PC-3 (cell line): ENCODE measurements at regions not wholly inside any gene's neighbourhood (a gene's known extent, or its start where the extent isn't known, plus 50 kb on each side); places are given as distances from the start of the nearest gene placed in this dataset.

Experiments used
- ATAC-seq: fragments of 200-7000 bp; cut with Tn5 transposase; 2 replicates; pipeline ENCODE4 v1.9.1; 2020; ENCODE audit warnings: mild to moderate bottlenecking, moderate library complexity
- BruUV-seq: library from RNA; stranded (reverse); fragments of 400-500 nt; replicated peaks from 2 replicates; lab custom pipeline; 2021; lab: Mats Ljungman, UMichigan
- CTCF ChIA-PET: fragments of 300-600 bp; sonication (Branson Sonifier 250); formaldehyde crosslinking; loops from one replicate; lab custom pipeline; 2022; ENCODE audit warnings: antibody characterized with exemption; lab: Charles Lee
- POLR2A ChIA-PET: fragments of 300-600 bp; sonication (Branson Sonifier 250); formaldehyde crosslinking; loops from one replicate; lab custom pipeline; 2022; ENCODE audit warnings: antibody characterized with exemption; ENCODE audit not compliant: unreplicated experiment; lab: Charles Lee
- DNase-seq: peaks from one replicate; pipeline ENCODE4 v3.0.0-alpha.2; 2015
- H2AFZ ChIP-seq: fragments of 300-600 bp; sonication (generic); 2 replicates; pipeline ENCODE4 v1.6.0; 2016; ENCODE audit warnings: antibody characterized with exemption, low read length
- H3F3A ChIP-seq: fragments of 300-600 bp; sonication (generic); one replicate; pipeline ENCODE4 v1.6.0; 2017; ENCODE audit warnings: antibody characterized with exemption, low read length, control low read depth, mild to moderate bottlenecking; ENCODE audit not compliant: unreplicated experiment
- H3K27ac ChIP-seq: fragments of 300-600 bp; sonication (generic); 2 replicates; pipeline ENCODE4 v1.5.1; 2016; ENCODE audit warnings: mild to moderate bottlenecking, low read length
- H3K27me3 ChIP-seq: fragments of 300-600 bp; sonication (generic); 2 replicates; pipeline ENCODE4 v1.6.1; 2016; ENCODE audit warnings: low read length, mixed read lengths
- H3K36me3 ChIP-seq: fragments of 300-600 bp; sonication (generic); 2 replicates; pipeline ENCODE4 v1.6.1; 2016; ENCODE audit warnings: low read depth, mixed run types, low read length, mixed read lengths
- H3K4me1 ChIP-seq: fragments of 300-600 bp; sonication (generic); 2 replicates; pipeline ENCODE4 v1.5.1; 2016; ENCODE audit warnings: low read length; ENCODE audit not compliant: insufficient read depth
- H3K4me2 ChIP-seq: fragments of 300-600 bp; sonication (generic); 2 replicates; pipeline ENCODE4 v1.6.0; 2016; ENCODE audit warnings: low read length
- H3K4me3 ChIP-seq: fragments of 300-600 bp; sonication (generic); 2 replicates; pipeline ENCODE4 v1.5.1; 2016; ENCODE audit warnings: mild to moderate bottlenecking, low read length, mixed read lengths
- H3K79me2 ChIP-seq: fragments of 300-600 bp; sonication (generic); 2 replicates; pipeline ENCODE4 v1.6.1; 2017; ENCODE audit warnings: low read length, mixed read lengths
- H3K9ac ChIP-seq: fragments of 300-600 bp; sonication (generic); 2 replicates; pipeline ENCODE4 v1.6.0; 2016; ENCODE audit warnings: mild to moderate bottlenecking, low read length
- H3K9me2 ChIP-seq: fragments of 300-600 bp; sonication (generic); replicated peaks from 2 replicates; pipeline ENCODE4 v1.6.1; 2016; ENCODE audit warnings: mixed run types, low read length, mixed read lengths
- H3K9me3 ChIP-seq: fragments of 300-600 bp; sonication (generic); 2 replicates; pipeline ENCODE4 v1.6.1; 2016; ENCODE audit warnings: low read length, mixed read lengths
- H4K20me1 ChIP-seq: fragments of 300-600 bp; sonication (generic); 2 replicates; pipeline ENCODE4 v1.6.1; 2016; ENCODE audit warnings: low read length, mixed read lengths
- CTCF ChIP-seq: fragments of 300-600 bp; sonication (generic); conservative IDR thresholded peaks from 2 replicates; pipeline ENCODE4 v1.5.1; 2017; ENCODE audit warnings: antibody characterized with exemption, low read depth, mild to moderate bottlenecking, low read length
- EZH2 ChIP-seq: fragments of 300-600 bp; sonication (generic); IDR thresholded peaks from one replicate; pipeline ENCODE4 v1.6.1; 2017; ENCODE audit warnings: antibody characterized with exemption, mild to moderate bottlenecking, low read length; ENCODE audit not compliant: unreplicated experiment
- EZH2phosphoT487 ChIP-seq: fragments of 300-600 bp; sonication (generic); IDR thresholded peaks from 2 replicates; pipeline ENCODE4 v1.6.1; 2018; ENCODE audit warnings: mild to moderate bottlenecking, antibody characterized with exemption, low read length, borderline replicate concordance
- intact Hi-C: fragments of 100-400 bp; cut with micrococcal nuclease; formaldehyde crosslinking; loops from 2 replicates; pipeline ENCODE4 v1.9.0; 2023

GRCh38 chr9:105059252-105059651, 131.3 kb upstream of the ABCA1 start:
- Histone ChIP-seq H3K4me2 (no peak overlapping the region), H3K27me3 (no peaks in the 10 kb centered on the region), H3K4me1 (peaks cover 36% of the 10 kb centered on the region), H3K36me3 (no peaks in the 10 kb centered on the region), H3K9me2 (no peaks in the 10 kb centered on the region), H2AFZ (no peak overlapping the region), H3K4me3 (no peak overlapping the region), H4K20me1 (no peaks in the 10 kb centered on the region), H3K79me2 (no peaks in the 10 kb centered on the region), H3K27ac (no peak overlapping the region), H3F3A (no peaks in the 10 kb centered on the region), H3K9ac (no peak overlapping the region), H3K9me3 (no peaks in the 10 kb centered on the region)
- ATAC-seq = no peak
- ChIA-PET CTCF (no interaction called here), POLR2A (no interaction called here)
- DNase-seq = peak; percentile 26
- TF ChIP-seq CTCF = no peak
- TF ChIP-seq EZH2 = no peak
- TF ChIP-seq EZH2phosphoT487 = no peak
- intact Hi-C loops = loop anchor here (5.0 to 10.0 kb wide), 3 partner anchors 93 to 204 kb away; partner anchors contain the start of gene ABCA1
- BruUV-seq = no TSS peak

- no peaks in the 10 kb centered on the region for H3K9me2 ChIP-seq
- no peaks in the 10 kb centered on the region for H3F3A ChIP-seq
- TF ChIP-seq EZH2phosphoT487 (no peak), EZH2 (no peak), CTCF (no peak)
- H3K4me1 ChIP-seq = peaks cover 30% of the 10 kb centered on the region
- no peaks in the 10 kb centered on the region for H3K27me3 ChIP-seq
- ATAC-seq (no peak), DNase-seq (no peak)
- H3K4me2 ChIP-seq = no peak overlapping the region
- no TSS peak for BruUV-seq
- H3K4me3 ChIP-seq = no peak overlapping the region
- CTCF ChIA-PET = no interaction called here
- no peaks in the 10 kb centered on the region for H4K20me1 ChIP-seq
- POLR2A ChIA-PET = no interaction called here
- no peak overlapping the region for H2AFZ ChIP-seq
- intact Hi-C loops = no loop called here
- no peaks in the 10 kb centered on the region for H3K79me2 ChIP-seq
- no peak overlapping the region for H3K9ac ChIP-seq
- H3K9me3 ChIP-seq = no peaks in the 10 kb centered on the region
- H3K27ac ChIP-seq = no peak overlapping the region
- H3K36me3 ChIP-seq = no peaks in the 10 kb centered on the region
Measured at GRCh38 chr9:105062222-105062855, 134.4 kb upstream of the ABCA1 start.
